A673 (cell line): ENCODE measurements at regions not wholly inside any gene's neighbourhood (a gene's known extent, or its start where the extent isn't known, plus 50 kb on each side); places are given as distances from the start of the nearest gene placed in this dataset.

ENCODE experiments used
- BruUV-seq: library from RNA; stranded (reverse); fragments of 400-500 nt; replicated peaks from 2 replicates; lab custom pipeline; 2021; lab: Mats Ljungman, UMichigan
- CTCF ChIA-PET: fragments of 300-600 bp; sonication (Branson Sonifier 250); formaldehyde crosslinking; loops from one replicate; lab custom pipeline; 2022; ENCODE audit warnings: antibody characterized with exemption; lab: Charles Lee
- POLR2A ChIA-PET: fragments of 300-600 bp; sonication (Branson Sonifier 250); formaldehyde crosslinking; loops from one replicate; lab custom pipeline; 2022; ENCODE audit warnings: antibody characterized with exemption; ENCODE audit not compliant: low non-redundant PET; lab: Charles Lee
- DNase-seq: peaks from one replicate; pipeline ENCODE4 v3.0.0-alpha.2; 2015; ENCODE audit warnings: low spot score
- H3K27ac ChIP-seq: fragments of 200-600 bp; sonication (generic); 2 replicates; pipeline ENCODE4 v1.5.1; 2016; ENCODE audit warnings: mixed run types, low read depth, mild to moderate bottlenecking, mixed read lengths, antibody characterized with exemption, low read length; ENCODE audit not compliant: poor library complexity, severe bottlenecking
- H3K27me3 ChIP-seq: fragments of 200-600 bp; sonication (generic); replicated peaks from 2 replicates; pipeline ENCODE4 v1.6.1; 2017; ENCODE audit warnings: mixed run types, low read depth, mild to moderate bottlenecking, mixed read lengths, antibody characterized with exemption, low read length; ENCODE audit not compliant: insufficient read depth, poor library complexity
- H3K36me3 ChIP-seq: fragments of 200-600 bp; sonication (generic); 2 replicates; pipeline ENCODE4 v1.6.1; 2016; ENCODE audit warnings: mixed run types, mild to moderate bottlenecking, mixed read lengths, antibody characterized with exemption, low read length; ENCODE audit not compliant: insufficient read depth, poor library complexity, severe bottlenecking
- H3K4me1 ChIP-seq: fragments of 200-600 bp; sonication (generic); 2 replicates; pipeline ENCODE4 v1.6.1; 2017; ENCODE audit warnings: mixed run types, mild to moderate bottlenecking, mixed read lengths, antibody characterized with exemption, low read length; ENCODE audit not compliant: insufficient read depth, poor library complexity, severe bottlenecking
- H3K4me3 ChIP-seq: fragments of 200-600 bp; sonication (generic); 2 replicates; pipeline ENCODE4 v1.5.1; 2016; ENCODE audit warnings: low read depth, mixed run types, mild to moderate bottlenecking, mixed read lengths, low read length; ENCODE audit not compliant: poor library complexity, severe bottlenecking
- H3K9me3 ChIP-seq: fragments of 200-600 bp; sonication (generic); 2 replicates; pipeline ENCODE4 v1.6.1; 2016; ENCODE audit warnings: mixed run types, low read depth, mild to moderate bottlenecking, mixed read lengths, antibody characterized with exemption, low read length; ENCODE audit not compliant: poor library complexity, severe bottlenecking
- EZH2 ChIP-seq: fragments of 200-600 bp; sonication (generic); IDR thresholded peaks from 2 replicates; pipeline ENCODE4 v1.6.1; 2017; ENCODE audit warnings: borderline replicate concordance, low read depth, mild to moderate bottlenecking, mixed read lengths, antibody characterized with exemption, low read length; ENCODE audit not compliant: poor library complexity, severe bottlenecking
- intact Hi-C: fragments of 100-400 bp; cut with micrococcal nuclease; formaldehyde crosslinking; loops from one replicate; pipeline ENCODE4 v1.10.0; 2022; ENCODE audit not compliant: unreplicated experiment
- TF ChIP-seq, protein P1 (sequence below): fragments of 300-800, 200-600 bp; sonication (generic); conservative IDR thresholded peaks from 2 replicates; pipeline ENCODE4 v1.5.1; 2017; ENCODE audit warnings: low read depth, mild to moderate bottlenecking, antibody characterized with exemption, low read length, moderate library complexity, mixed read lengths

DNA sequence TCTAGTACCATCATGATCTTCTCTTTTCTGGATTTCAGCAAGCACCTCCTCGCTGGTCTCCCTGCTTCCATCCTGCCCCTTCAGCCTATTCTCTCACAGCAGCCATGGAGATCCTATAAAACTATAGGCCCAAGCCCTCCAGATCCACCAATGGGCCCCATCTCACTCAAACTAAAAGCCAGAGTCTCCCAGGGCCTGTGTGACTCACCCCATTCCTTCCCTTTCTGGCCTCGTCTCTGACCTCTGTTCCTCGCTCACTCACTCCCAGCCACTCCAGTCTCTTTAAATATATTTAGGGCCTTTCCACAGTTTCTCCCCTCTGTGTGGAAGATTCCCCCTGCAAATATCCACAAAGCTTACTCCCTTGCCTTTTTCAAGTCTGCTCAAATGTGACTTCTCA lies 89.7 kb downstream of the HSPH1 start:
- BruUV-seq, result no TSS peak
- H3K4me3 ChIP-seq, result no peak overlapping the region
- no peaks in the 10 kb centered on the region for H3K9me3 ChIP-seq
- no peak for DNase-seq
- intact Hi-C loops, result no loop called here
- ChIA-PET CTCF (no interaction called here), POLR2A (no interaction called here)
- no peak for TF ChIP-seq EZH2
- H3K27me3 ChIP-seq, result no peaks in the 10 kb centered on the region
- H3K27ac ChIP-seq, result no peak overlapping the region
- no peaks in the 10 kb centered on the region for H3K4me1 ChIP-seq
- no peaks in the 10 kb centered on the region for H3K36me3 ChIP-seq

DNA sequence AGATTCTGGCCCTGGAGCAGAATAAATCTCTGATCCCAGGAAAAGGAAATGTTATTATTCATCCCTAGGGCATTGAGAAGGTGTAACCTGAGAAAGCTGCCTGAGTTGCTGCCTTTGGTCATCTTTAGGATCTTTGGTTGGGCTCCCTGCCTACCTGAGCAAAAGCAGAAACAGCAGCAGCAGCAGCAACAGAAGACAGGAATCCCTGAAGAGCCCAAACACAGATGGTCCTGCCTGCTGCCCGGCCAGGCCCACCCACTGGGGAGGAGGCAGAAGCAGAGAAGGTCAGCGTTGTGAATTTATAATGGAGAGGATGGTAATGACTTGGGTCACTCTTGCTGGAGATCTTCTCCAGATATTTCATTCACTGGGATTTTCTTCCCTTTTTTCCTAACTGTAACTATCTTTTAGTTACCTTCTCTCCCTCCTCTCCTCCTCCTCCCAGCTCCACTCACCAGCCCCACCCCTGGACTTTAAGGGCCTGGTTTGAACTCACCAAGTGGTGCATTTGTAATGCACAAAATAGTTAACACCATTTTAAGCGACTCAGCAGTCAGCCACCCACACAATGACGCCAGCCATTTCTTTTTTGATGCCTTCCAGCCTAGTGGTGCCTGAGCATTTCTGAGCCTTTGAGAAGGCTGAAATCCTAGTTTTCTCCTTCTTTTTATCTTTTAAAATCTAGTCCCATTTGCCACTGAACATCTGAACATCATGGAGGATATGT lies 91.7 kb downstream of the HSPH1 start:
- Histone ChIP-seq H3K9me3 (no peaks in the 10 kb centered on the region), H3K4me1 (no peaks in the 10 kb centered on the region), H3K27me3 (no peaks in the 10 kb centered on the region), H3K4me3 (no peak overlapping the region), H3K36me3 (no peaks in the 10 kb centered on the region), H3K27ac (no peak overlapping the region)
- POLR2A ChIA-PET, result no interaction called here
- CTCF ChIA-PET, result no interaction called here
- no TSS peak for BruUV-seq
- no peak for DNase-seq
- intact Hi-C loops, result no loop called here
- TF ChIP-seq, protein P1, sequence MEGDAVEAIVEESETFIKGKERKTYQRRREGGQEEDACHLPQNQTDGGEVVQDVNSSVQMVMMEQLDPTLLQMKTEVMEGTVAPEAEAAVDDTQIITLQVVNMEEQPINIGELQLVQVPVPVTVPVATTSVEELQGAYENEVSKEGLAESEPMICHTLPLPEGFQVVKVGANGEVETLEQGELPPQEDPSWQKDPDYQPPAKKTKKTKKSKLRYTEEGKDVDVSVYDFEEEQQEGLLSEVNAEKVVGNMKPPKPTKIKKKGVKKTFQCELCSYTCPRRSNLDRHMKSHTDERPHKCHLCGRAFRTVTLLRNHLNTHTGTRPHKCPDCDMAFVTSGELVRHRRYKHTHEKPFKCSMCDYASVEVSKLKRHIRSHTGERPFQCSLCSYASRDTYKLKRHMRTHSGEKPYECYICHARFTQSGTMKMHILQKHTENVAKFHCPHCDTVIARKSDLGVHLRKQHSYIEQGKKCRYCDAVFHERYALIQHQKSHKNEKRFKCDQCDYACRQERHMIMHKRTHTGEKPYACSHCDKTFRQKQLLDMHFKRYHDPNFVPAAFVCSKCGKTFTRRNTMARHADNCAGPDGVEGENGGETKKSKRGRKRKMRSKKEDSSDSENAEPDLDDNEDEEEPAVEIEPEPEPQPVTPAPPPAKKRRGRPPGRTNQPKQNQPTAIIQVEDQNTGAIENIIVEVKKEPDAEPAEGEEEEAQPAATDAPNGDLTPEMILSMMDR, result no peak
- TF ChIP-seq EZH2, result no peak

DNA sequence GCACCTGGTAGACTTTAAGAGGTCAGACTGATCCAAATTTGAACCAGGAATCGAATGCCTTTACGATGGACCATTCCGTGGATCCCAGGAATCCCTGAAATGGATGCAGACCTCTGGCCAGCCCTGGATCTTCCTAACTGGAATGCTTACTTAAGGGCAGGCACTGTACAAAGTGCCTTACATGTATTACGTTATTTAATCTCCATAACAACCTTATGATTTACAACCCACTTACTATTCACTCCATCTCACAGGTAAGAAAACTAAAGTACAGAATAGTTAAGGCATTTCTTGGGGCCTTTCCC lies 93.6 kb downstream of the HSPH1 start:
- no TSS peak for BruUV-seq
- H3K27me3 ChIP-seq, result no peaks in the 10 kb centered on the region
- ChIA-PET CTCF (no interaction called here), POLR2A (no interaction called here)
- TF ChIP-seq EZH2, result no peak
- TF ChIP-seq, protein P1, result no peak
- no peaks in the 10 kb centered on the region for H3K9me3 ChIP-seq
- intact Hi-C loops, result no loop called here
- H3K4me3 ChIP-seq, result no peak overlapping the region
- no peak overlapping the region for H3K27ac ChIP-seq
- no peak for DNase-seq
- H3K36me3 ChIP-seq, result no peaks in the 10 kb centered on the region
- H3K4me1 ChIP-seq, result no peaks in the 10 kb centered on the region
